DMS114 treated with DMSO at 0.1 percent for 48 hours (cell line): ENCODE measurements at regions not wholly inside any gene's neighbourhood (a gene's known extent, or its start where the extent isn't known, plus 50 kb on each side); places are given as distances from the start of the nearest gene placed in this dataset.

Source experiments
- DNase-seq: peaks from one replicate; lab custom pipeline; 2025; ENCODE audit not compliant: unreplicated experiment; lab: John Stamatoyannopoulos, UW

- DNase-seq: no peak
Measured at GRCh38 chr17:14510136-14510535, 209.3 kb downstream of the HS3ST3B1 start.

GRCh38 chr17:14508156-14508555, 207.3 kb downstream of the HS3ST3B1 start:
- DNase-seq: no peak

- no peak for DNase-seq
Measured at GRCh38 chr17:14506364-14506763, 205.5 kb downstream of the HS3ST3B1 start.

- no peak for DNase-seq
Measured at GRCh38 chr17:14505606-14506005, 204.7 kb downstream of the HS3ST3B1 start.

- no peak for DNase-seq
Measured at GRCh38 chr17:14499976-14500375, 199.1 kb downstream of the HS3ST3B1 start.

GRCh38 chr17:14498812-14499211, 197.9 kb downstream of the HS3ST3B1 start:
- DNase-seq: no peak

GRCh38 chr17:14494161-14494560, 193.3 kb downstream of the HS3ST3B1 start:
- no peak for DNase-seq

- no peak for DNase-seq
Measured at GRCh38 chr17:14489986-14490385, 189.1 kb downstream of the HS3ST3B1 start.

- no peak for DNase-seq
Measured at GRCh38 chr17:14488958-14489550, 188.2 kb downstream of the HS3ST3B1 start.

- DNase-seq: no peak
Measured at GRCh38 chr17:14487068-14487467, 186.2 kb downstream of the HS3ST3B1 start.

GRCh38 chr17:14482715-14483114, 181.8 kb downstream of the HS3ST3B1 start:
- no peak for DNase-seq

- DNase-seq: no peak
Measured at GRCh38 chr17:14481664-14482063, 180.8 kb downstream of the HS3ST3B1 start.

- DNase-seq: no peak
Measured at GRCh38 chr17:14474591-14474990, 173.7 kb downstream of the HS3ST3B1 start.

GRCh38 chr17:14471052-14471451, 170.2 kb downstream of the HS3ST3B1 start:
- no peak for DNase-seq

GRCh38 chr17:14470417-14470816, 169.5 kb downstream of the HS3ST3B1 start:
- DNase-seq: no peak

- no peak for DNase-seq
Measured at GRCh38 chr17:14469971-14470370, 169.1 kb downstream of the HS3ST3B1 start.

GRCh38 chr17:14468858-14469257, 168.0 kb downstream of the HS3ST3B1 start:
- no peak for DNase-seq

GRCh38 chr17:14461227-14461548, 160.3 kb downstream of the HS3ST3B1 start:
- DNase-seq: no peak

- no peak for DNase-seq
Measured at GRCh38 chr17:14460516-14461226, 159.8 kb downstream of the HS3ST3B1 start.

GRCh38 chr17:14459955-14460354, 159.1 kb downstream of the HS3ST3B1 start:
- DNase-seq: no peak

GRCh38 chr17:14458724-14459123, 157.8 kb downstream of the HS3ST3B1 start:
- DNase-seq: no peak

- DNase-seq: no peak
Measured at GRCh38 chr17:14454746-14455145, 153.9 kb downstream of the HS3ST3B1 start.

GRCh38 chr17:14452856-14453255, 152.0 kb downstream of the HS3ST3B1 start:
- no peak for DNase-seq
